ENCODE measurements at regions not wholly inside any gene's neighbourhood (a gene's known extent, or its start where the extent isn't known, plus 50 kb on each side); places are given as distances from the start of the nearest gene placed in this dataset.

DNA sequence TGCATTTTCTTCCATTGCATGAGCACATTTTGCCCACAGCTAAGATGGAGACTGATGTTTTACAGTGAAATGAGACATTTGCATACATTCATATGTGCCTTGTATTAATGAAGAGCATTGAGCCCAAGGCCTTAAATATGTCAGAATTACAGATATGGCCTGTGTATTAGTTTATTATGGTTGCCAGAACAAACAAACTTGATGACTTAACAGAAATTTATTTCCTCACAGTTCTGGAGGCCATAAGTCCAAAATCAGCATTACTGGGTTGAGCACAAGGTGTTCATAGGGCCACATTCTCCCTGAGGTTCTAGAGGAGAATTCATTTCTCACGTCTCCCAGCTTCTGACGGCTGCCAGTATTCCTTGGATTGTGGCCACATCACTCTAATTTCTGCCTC is 302.6 kb upstream of the TGFBR2 start:
- TF ChIP-seq, protein P1, sequence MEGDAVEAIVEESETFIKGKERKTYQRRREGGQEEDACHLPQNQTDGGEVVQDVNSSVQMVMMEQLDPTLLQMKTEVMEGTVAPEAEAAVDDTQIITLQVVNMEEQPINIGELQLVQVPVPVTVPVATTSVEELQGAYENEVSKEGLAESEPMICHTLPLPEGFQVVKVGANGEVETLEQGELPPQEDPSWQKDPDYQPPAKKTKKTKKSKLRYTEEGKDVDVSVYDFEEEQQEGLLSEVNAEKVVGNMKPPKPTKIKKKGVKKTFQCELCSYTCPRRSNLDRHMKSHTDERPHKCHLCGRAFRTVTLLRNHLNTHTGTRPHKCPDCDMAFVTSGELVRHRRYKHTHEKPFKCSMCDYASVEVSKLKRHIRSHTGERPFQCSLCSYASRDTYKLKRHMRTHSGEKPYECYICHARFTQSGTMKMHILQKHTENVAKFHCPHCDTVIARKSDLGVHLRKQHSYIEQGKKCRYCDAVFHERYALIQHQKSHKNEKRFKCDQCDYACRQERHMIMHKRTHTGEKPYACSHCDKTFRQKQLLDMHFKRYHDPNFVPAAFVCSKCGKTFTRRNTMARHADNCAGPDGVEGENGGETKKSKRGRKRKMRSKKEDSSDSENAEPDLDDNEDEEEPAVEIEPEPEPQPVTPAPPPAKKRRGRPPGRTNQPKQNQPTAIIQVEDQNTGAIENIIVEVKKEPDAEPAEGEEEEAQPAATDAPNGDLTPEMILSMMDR (IDR thresholded peaks at IDR 0.05), result no peak
- TF ChIP-seq POLR2A (IDR thresholded peaks at IDR 0.05), result no peak
